GM23248 (cell line): ENCODE measurements at regions not wholly inside any gene's neighbourhood (a gene's known extent, or its start where the extent isn't known, plus 50 kb on each side); places are given as distances from the start of the nearest gene placed in this dataset.

ENCODE experiments used
- EZH2 ChIP-seq: fragments of 200-600 bp; sonication (generic); IDR thresholded peaks from 2 replicates; pipeline ENCODE4 v1.6.1; 2018; ENCODE audit warnings: antibody characterized with exemption, mild to moderate bottlenecking; ENCODE audit not compliant: insufficient read depth, poor library complexity, severe bottlenecking
- EZH2phosphoT487 ChIP-seq: fragments of 200-600 bp; sonication (generic); IDR thresholded peaks from 2 replicates; pipeline ENCODE4 v1.6.1; 2018; ENCODE audit warnings: antibody characterized with exemption, moderate library complexity, mild to moderate bottlenecking, low read depth; ENCODE audit not compliant: insufficient read depth

DNA sequence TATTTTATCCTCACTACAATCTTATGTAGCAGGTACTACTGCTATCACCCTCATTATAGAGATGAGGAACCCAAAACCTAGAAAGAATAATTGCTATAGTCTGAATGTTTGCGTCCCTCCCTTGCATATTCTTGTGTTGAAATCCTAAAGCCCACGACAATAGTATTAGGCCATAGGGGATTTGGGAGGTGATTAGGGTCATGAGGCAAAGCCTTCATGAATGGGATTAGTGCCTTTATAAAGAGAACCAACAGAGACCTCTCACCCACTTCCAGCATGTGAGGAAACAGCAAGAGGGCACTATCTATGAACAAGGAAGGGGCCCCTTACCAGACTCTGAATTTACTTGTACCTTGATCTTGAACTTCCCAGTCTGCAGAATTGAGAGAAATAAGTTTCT, 500.3 kb upstream of the FAM98A start:
- TF ChIP-seq EZH2phosphoT487 (no peak), EZH2 (no peak)
